GM19239 (cell line): ENCODE measurements at regions not wholly inside any gene's neighbourhood (a gene's known extent, or its start where the extent isn't known, plus 50 kb on each side); places are given as distances from the start of the nearest gene placed in this dataset.
"Not testable (repeated sequence)": the region's sequence is repeated elsewhere in the genome, so short reads cannot be mapped to it uniquely, and the experiment has no call there.

Experiments
- DNase-seq: peaks from one replicate; pipeline ENCODE4 v3.0.0; 2011; ENCODE audit warnings: low spot score; ENCODE audit not compliant: insufficient read length
- FAIRE-seq: peaks from 2 replicates; lab custom pipeline; 2011; peaks lifted over from hg19 to GRCh38; lab: Jason Lieb, UNC

DNA sequence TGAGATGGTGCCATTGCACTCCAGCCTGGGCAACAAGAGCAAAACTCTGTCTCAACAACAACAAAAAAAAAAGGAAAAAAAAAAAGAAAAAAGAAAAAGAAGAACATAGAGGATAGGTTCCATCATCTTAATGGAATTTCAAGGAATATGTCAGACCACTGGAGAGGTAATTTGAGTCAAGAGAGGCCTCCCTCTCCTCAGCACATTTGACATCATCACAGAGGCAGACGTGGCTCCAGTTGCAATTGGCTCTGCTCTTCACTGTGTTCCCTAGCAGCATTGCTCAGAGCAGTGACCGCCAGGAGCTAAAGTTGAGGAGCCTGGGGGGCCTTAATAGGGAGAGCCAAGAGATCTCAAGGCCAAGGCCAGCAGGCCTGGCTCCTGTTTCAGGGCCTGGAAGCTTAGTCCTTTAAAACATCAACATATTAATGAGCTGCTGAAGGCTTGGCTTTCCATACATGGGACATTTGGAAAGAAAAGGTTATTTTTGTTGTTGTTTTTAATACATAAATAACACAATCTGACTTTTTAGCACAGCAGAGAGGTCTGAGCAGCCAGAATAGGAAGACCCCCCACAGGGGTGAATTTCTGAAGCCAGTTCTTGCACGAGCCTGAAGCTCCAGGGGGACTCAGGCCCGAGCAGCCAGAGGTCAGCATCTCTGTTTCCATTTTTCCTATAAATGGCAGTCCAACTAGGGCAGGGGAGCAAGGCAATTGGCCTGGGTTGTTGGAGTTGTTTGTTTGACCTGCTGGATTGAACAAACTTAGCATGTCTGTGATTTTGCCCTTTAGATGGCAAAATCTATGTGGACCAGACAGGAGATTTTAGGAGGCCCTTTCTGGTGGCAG lies 118.3 kb upstream of the FGGY start:
- no peak for DNase-seq
- no peak for FAIRE-seq

- FAIRE-seq (no peak), DNase-seq (no peak)
Measured at GRCh38 chr1:59179673-59180072, 117.2 kb upstream of the FGGY start.

GRCh38 chr1:59180735-59181134 lies 116.2 kb upstream of the FGGY start:
- FAIRE-seq (no peak), DNase-seq (no peak)

GRCh38 chr1:59183749-59184317 lies 113.1 kb upstream of the FGGY start:
- FAIRE-seq (no peak), DNase-seq (no peak)

GRCh38 chr1:59184365-59184905 lies 112.5 kb upstream of the FGGY start:
- DNase-seq, result no peak
- FAIRE-seq, result no peak

DNA sequence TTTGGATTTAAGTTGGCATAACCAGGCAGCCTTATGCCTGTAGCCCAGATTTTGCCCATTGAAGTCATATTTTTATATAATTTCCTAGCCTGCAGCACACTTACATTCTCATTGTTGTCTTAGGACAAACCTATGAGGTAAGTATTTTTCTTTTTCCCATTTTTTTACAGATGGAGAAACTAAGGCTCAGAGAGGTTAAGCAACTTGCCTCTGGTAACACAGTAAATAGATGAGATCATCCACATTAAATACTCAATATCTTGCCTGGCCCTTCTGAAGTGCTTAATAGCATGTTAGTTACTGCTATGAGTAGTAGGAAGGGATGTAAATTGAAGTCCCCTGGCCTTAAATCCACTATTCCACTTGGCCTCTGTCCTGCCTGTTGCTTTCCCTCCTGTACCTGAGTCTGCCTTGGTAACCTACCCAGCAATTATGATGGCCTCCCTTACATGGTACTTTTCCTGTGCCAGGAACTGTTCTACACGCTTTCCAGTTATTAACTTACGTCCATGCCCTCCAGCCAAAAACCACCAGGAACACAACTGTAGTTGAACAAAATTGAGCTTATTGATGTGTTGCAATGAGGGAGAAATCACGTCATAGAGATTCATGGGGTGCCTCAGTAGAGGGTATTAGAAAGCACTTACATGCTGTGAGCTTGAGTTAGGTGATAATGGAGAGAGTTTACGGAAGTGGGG lies 111.6 kb upstream of the FGGY start:
- DNase-seq, result no peak
- no peak for FAIRE-seq

- DNase-seq (no peak), FAIRE-seq (no peak)
Measured at GRCh38 chr1:59186656-59187055, 110.2 kb upstream of the FGGY start.

GRCh38 chr1:59188413-59189213 lies 108.3 kb upstream of the FGGY start:
- FAIRE-seq (no peak), DNase-seq (no peak)

- DNase-seq, result no peak
Measured at GRCh38 chr1:59193443-59194093, 103.3 kb upstream of the FGGY start.

DNA sequence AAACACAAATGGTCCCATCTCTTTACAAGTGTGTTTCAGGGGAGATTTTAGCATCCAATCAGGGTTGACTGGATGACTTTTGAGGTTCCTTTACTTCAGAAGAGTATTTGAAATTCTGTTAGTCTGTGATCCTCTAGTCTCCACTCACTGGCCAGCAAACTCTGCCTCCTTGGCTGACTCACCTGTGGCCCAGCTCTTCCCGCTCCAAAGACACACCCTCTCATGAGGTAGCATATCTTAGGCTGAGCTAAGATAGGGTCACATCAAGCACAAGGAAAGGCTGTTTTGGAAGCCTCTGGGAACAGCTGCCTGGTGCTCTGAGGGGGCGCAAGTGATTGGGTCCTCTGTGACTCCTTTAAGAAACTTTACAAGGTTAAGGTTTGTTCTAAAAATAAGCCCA lies 102.3 kb upstream of the FGGY start:
- DNase-seq (no peak), FAIRE-seq (no peak)

More at GRCh38 chr1:59193443-59194093, 103.3 kb upstream of the FGGY start:
- no peak for FAIRE-seq

DNA sequence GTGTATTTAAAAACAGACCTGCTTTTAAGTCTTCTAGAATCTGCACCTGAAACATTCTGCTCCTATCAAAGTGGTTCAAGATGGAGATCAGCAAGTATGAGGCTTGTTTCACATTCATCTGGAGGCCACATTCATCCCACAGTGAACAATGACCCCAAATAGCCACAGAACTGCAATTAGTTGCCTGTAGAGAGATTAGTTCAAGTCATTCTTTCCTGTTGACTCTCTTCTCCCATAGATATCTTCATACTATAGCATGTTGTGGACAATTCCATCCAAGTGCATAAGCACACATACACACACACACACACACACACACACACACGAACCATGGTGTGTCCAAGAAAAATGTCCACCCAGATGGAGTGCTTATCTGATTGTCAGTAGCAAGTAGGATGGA lies 101.7 kb upstream of the FGGY start:
- no peak for DNase-seq
- no peak for FAIRE-seq

GRCh38 chr1:59198564-59198963 lies 98.3 kb upstream of the FGGY start:
- DNase-seq (no peak), FAIRE-seq (no peak)

- no peak for FAIRE-seq
Measured at GRCh38 chr1:59199147-59199546, 97.7 kb upstream of the FGGY start.

GRCh38 chr1:59199719-59200376 lies 97.0 kb upstream of the FGGY start:
- no peak for FAIRE-seq
- DNase-seq, result no peak

More at GRCh38 chr1:59199147-59199546, 97.7 kb upstream of the FGGY start:
- no peak for DNase-seq

GRCh38 chr1:59201341-59201740 lies 95.6 kb upstream of the FGGY start:
- no peak for DNase-seq
- FAIRE-seq, result no peak

DNA sequence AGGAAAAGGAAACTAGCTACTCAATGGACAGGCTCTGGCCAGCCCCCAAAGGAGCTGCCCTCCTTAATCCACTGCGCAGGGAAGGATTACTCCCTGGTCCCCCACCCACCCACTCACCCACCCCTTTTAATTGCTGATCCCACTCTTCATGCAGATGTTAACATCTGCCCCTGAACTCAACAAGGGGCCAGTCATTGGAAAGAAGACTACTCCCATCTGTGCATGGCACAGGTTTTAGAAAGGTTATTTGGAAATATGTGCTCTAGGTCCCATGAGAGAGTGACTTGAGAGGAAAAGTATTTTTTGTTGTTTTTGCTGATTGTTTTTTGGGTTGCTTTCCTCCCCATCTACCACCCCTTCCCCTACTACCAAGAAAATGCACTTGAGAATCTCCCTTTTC lies 94.4 kb upstream of the FGGY start:
- DNase-seq, result no peak
- no peak for FAIRE-seq

DNA sequence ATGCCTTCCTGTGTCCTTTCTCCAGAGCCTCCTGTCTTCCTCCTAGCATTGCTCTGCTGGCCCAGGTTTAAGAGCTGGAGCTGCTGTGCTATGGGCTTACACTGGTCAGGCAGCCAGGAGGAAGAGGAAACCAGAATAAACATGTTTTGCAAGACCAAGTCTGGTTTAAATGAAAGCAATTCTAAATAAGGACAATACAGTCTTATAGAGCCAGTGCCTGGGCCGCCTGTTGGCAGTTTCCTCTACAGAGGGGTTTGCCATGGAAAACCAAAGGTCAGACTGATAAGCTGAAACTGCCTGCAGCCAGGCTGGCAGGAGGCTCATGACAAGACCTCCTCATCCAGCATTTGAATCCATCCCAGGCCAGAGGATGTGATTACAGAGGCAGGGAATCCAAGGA lies 92.9 kb upstream of the FGGY start:
- FAIRE-seq, result no peak

DNA sequence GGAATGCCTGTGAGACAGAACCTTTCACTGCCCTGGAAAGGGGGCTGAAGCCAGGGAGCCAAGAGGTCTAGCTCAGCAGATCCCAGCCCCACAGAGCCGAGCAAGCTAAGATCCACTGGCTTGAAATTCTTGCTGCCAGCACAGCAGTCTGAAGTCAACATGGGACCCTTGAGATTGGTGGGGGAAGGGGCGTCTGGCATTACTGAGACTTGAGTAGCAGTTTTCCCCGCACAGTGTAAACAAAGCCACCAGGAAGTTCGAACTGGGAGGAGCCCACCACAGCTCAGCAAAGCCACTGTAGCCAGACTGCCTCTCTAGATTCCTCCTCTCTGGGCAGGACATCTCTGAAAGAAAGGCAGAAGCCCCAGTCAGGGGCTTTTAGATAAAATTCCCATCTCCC lies 90.3 kb upstream of the FGGY start:
- not testable (repeated sequence) for DNase-seq, FAIRE-seq

More for the DNA sequence above, 92.9 kb upstream of the FGGY start:
- DNase-seq, result no peak

DNA sequence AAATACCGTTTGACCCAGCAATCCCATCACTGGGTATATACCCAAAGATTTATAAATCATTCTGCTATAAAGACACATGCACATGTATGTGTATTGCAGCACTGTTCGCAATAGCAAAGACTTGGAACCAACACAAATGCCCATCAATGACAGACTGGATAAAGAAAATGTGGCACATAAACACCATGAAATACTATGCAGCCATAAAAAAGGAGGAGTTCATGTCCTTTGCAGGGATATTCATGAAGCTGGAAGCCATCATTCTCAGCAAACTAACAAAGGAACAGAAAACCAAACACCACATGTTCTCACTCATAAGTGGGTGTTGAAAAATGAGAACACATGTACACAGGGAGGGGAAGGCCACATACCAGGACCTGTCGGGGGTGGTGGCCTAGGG lies 86.5 kb upstream of the FGGY start:
- not testable (repeated sequence) for FAIRE-seq, DNase-seq
